Activated CD8-positive, alpha-beta T cell treated with anti-CD3 and anti-CD28 coated beads, Interleukin-2, amount 10 ng/mL, durations not matched to agents 7 days and 5 days (primary cell): ENCODE measurements at regions not wholly inside any gene's neighbourhood (a gene's known extent, or its start where the extent isn't known, plus 50 kb on each side); places are given as distances from the start of the nearest gene placed in this dataset.

ENCODE experiments used
- ATAC-seq: fragments of 150-1000 bp; cut with Tn5 transposase; one replicate; pipeline ENCODE4 v1.10.0; 2021; ENCODE audit warnings: moderate library complexity
- CTCF ChIA-PET: fragments of 350-600 bp; sonication (Branson Sonifier 250); formaldehyde crosslinking; loops from one replicate; lab custom pipeline; 2021; ENCODE audit warnings: antibody characterized with exemption; lab: Charles Lee
- POLR2A ChIA-PET: fragments of 350-600 bp; sonication (Branson Sonifier 250); formaldehyde crosslinking; loops from one replicate; lab custom pipeline; 2021; ENCODE audit warnings: antibody characterized with exemption; lab: Charles Lee
- DNase-seq: peaks from one replicate; pipeline ENCODE4 v3.0.0-alpha.2; 2020
- H3K27ac Mint-ChIP-seq: one replicate; pipeline ENCODE4 v1.8.0; 2021; ENCODE audit warnings: mild to moderate bottlenecking, mixed read lengths
- H3K27me3 Mint-ChIP-seq: one replicate; pipeline ENCODE4 v1.8.0; 2021; ENCODE audit warnings: low read depth, mixed read lengths
- H3K36me3 Mint-ChIP-seq: one replicate; pipeline ENCODE4 v1.8.0; 2021; ENCODE audit warnings: low read depth, mixed read lengths
- H3K4me1 Mint-ChIP-seq: one replicate; pipeline ENCODE4 v1.8.0; 2021; ENCODE audit warnings: low read depth, mixed read lengths
- H3K4me3 Mint-ChIP-seq: one replicate; pipeline ENCODE4 v1.8.0; 2021; ENCODE audit warnings: mild to moderate bottlenecking, mixed read lengths
- H3K9me3 Mint-ChIP-seq: one replicate; pipeline ENCODE4 v1.8.0; 2022; ENCODE audit warnings: mixed read lengths; ENCODE audit not compliant: insufficient read depth

DNA sequence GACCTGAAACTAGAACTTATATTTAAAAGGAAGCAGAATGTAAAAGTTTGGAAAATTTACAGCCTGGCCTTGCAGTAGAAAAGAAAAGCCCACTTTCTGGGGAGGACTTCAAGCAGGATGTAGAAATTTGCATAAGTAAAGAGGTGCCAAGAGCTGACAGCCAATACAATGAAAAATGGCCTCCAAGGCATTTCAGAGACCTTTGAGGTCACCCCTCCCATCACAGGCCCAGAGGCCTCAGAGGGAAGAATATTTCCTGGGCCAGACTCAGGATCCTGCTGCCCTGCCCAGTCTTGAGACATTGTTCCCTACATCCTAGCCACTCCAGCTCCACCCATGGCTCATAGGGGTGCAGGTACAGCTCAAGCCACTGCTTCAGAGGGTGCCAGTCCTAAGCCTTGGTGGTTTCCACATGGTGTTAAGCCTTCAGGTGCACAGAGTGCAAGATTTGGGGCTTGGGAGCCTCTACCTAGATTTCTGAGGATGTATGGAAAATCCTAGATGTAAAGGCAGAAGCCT is 518.9 kb upstream of the INTU start:
- no peak for ATAC-seq
- no peaks in the 10 kb centered on the region for H3K4me1 Mint-ChIP-seq

DNA sequence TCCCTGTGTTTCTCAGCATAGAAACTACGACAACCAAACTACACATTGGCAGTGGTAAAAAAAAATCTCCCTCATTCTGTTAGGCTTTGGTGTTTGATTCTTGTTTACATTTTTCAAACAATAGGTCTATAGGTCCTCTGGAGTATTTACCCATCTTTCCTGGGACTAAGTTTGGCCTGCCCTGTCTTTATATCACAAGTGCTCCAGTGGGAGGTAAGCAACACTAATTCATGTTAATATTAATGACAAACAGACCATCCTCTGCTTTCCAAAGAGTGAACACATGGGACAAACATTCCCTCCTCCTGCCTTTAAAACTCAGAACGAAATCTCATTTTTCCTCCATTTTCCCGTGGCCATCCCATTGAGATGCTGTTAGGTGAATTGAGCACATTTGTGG is 514.1 kb upstream of the INTU start:
- no peaks in the 10 kb centered on the region for H3K4me1 Mint-ChIP-seq
- CTCF ChIA-PET = no interaction called here
- POLR2A ChIA-PET = no interaction called here

More for the DNA sequence above, 518.9 kb upstream of the INTU start:
- no peak for DNase-seq
- Mint-ChIP-seq H3K36me3 (no peaks in the 10 kb centered on the region), H3K4me3 (no peak overlapping the region), H3K27ac (no peak overlapping the region), H3K27me3 (no peaks in the 10 kb centered on the region), H3K9me3 (no peaks in the 10 kb centered on the region)
- ChIA-PET CTCF (no interaction called here), POLR2A (no interaction called here)

DNA sequence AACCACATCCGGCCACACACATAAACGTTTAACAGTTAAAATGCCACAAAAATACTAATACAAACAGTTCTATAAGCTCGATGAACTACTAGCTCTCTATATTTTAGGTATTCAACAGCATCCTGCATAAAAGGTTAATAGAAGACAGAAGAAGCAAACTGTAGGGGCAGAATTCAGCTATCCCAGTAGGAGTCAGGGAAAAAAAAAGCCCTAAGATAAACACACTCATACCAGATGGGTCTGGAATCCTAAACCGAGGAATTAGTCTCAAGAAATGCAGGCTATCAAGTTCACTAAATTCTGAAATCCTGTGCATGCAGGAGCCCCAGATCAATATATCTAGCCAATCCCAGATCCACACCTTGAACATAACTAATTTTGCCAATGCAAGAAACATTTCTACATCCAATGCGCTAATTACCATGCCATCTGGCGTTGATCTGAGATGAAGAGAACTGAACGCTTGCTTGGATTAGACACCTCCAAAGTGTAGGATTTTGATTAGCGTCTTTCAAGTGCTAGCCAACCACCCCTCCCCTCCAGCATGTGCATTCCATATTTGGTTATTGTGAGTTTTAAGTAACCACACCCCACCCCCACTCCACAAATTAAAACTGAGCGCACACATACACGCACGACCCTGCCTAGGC is 512.2 kb upstream of the INTU start:
- H3K27me3 Mint-ChIP-seq = no peaks in the 10 kb centered on the region
- CTCF ChIA-PET = no interaction called here
- H3K27ac Mint-ChIP-seq = no peak overlapping the region
- DNase-seq (no peak), ATAC-seq (no peak)
- no peak overlapping the region for H3K4me3 Mint-ChIP-seq
- POLR2A ChIA-PET = no interaction called here
- no peaks in the 10 kb centered on the region for H3K4me1 Mint-ChIP-seq
- H3K36me3 Mint-ChIP-seq = no peaks in the 10 kb centered on the region
- H3K9me3 Mint-ChIP-seq = peaks cover 11% of the 10 kb centered on the region

More for the DNA sequence above, 514.1 kb upstream of the INTU start:
- Mint-ChIP-seq H3K4me3 (no peak overlapping the region), H3K9me3 (peaks cover 8% of the 10 kb centered on the region), H3K27me3 (no peaks in the 10 kb centered on the region), H3K36me3 (no peaks in the 10 kb centered on the region), H3K27ac (no peak overlapping the region)
- no peak for ATAC-seq
- no peak for DNase-seq

- DNase-seq (no peak), ATAC-seq (no peak)
- no peaks in the 10 kb centered on the region for H3K36me3 Mint-ChIP-seq
- ChIA-PET POLR2A (no interaction called here), CTCF (no interaction called here)
- no peak overlapping the region for H3K27ac Mint-ChIP-seq
- no peak overlapping the region for H3K4me3 Mint-ChIP-seq
- H3K9me3 Mint-ChIP-seq = peaks cover 15% of the 10 kb centered on the region
- H3K27me3 Mint-ChIP-seq = no peaks in the 10 kb centered on the region
- no peaks in the 10 kb centered on the region for H3K4me1 Mint-ChIP-seq
These were observed 507.8 kb upstream of the INTU start for GRCh38 chr4:127124919-127125318.

GRCh38 chr4:127126718-127127117 is 506.0 kb upstream of the INTU start:
- ChIA-PET CTCF (no interaction called here), POLR2A (no interaction called here)
- Mint-ChIP-seq H3K4me3 (no peak overlapping the region), H3K9me3 (peaks cover 11% of the 10 kb centered on the region), H3K4me1 (no peaks in the 10 kb centered on the region), H3K27me3 (no peaks in the 10 kb centered on the region), H3K36me3 (no peaks in the 10 kb centered on the region), H3K27ac (no peak overlapping the region)
- no peak for ATAC-seq
- DNase-seq = no peak

- H3K4me3 Mint-ChIP-seq = no peak overlapping the region
- H3K27me3 Mint-ChIP-seq = no peaks in the 10 kb centered on the region
- ChIA-PET CTCF (no interaction called here), POLR2A (no interaction called here)
- ATAC-seq (no peak), DNase-seq (no peak)
- H3K27ac Mint-ChIP-seq = no peak overlapping the region
- H3K4me1 Mint-ChIP-seq = no peaks in the 10 kb centered on the region
- no peaks in the 10 kb centered on the region for H3K36me3 Mint-ChIP-seq
- peaks cover 4% of the 10 kb centered on the region for H3K9me3 Mint-ChIP-seq
These were observed 501.2 kb upstream of the INTU start for GRCh38 chr4:127131527-127131926.

DNA sequence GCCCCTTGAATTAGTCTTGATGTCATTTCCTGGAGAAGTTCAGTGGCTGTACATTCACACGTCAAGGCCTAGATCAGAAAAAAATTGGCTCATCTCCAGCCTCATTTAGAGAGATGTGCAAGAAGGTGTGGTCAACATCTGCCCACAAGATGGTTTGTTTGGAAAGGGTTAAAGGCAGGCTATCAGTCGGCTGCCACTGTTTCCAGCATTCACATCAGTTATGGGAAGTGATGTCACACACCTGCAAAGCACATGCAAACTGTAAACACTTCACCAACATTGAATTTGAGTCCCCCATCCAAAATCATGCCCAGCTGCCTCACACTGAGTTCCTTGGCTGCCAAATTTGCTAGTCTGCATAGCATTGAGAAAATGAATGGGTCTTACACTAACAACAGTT is 498.3 kb upstream of the INTU start:
- Mint-ChIP-seq H3K4me1 (no peaks in the 10 kb centered on the region), H3K36me3 (no peaks in the 10 kb centered on the region), H3K9me3 (no peaks in the 10 kb centered on the region), H3K4me3 (no peak overlapping the region), H3K27me3 (no peaks in the 10 kb centered on the region), H3K27ac (no peak overlapping the region)
- CTCF ChIA-PET = no interaction called here
- DNase-seq (no peak), ATAC-seq (no peak)
- POLR2A ChIA-PET = no interaction called here

DNA sequence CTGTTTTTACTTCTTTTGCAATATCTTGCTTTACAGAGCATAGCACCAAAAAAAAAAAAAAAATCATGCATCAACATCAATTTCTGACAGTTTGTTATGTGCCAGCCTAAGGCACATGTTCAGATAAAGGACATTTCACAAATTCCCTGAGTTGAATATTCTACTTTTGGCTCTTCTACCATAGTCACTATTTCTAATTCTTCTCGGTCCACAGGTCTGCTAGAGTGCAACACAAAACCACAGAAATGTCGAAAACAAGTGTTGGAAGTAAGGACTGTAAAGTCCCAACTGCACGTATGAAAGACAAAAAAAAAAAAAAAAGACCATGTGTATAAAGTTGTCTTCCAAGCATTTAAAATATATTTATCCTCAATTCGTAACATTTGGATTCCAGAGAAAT is 494.2 kb upstream of the INTU start:
- no peaks in the 10 kb centered on the region for H3K36me3 Mint-ChIP-seq

DNA sequence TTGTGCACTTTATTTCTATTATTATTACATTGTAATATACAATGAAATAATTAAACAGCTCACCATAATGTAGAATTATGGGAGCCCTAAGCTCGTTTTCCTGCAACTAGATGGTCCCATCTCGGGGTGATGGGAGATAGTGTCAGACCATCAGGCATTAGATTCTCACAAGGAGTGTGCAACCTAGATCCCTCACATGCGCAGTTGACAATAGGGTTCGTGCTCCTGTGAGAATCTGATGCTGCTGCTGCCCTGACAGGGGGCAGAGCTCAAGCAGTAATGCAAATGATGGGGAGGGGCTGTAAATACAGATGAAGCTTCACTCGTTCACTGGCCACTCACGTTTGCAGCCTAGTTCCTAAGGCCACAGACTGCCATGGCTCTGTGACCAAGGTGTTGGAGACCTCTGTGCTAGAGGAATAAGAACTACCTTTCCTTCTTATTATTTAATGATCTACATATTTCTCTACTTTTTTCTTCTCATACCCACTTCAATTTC is 492.9 kb upstream of the INTU start:
- ATAC-seq = no peak
- no peak overlapping the region for H3K4me3 Mint-ChIP-seq
- H3K27ac Mint-ChIP-seq = no peak overlapping the region
- no peaks in the 10 kb centered on the region for H3K4me1 Mint-ChIP-seq
- H3K36me3 Mint-ChIP-seq = no peaks in the 10 kb centered on the region
- ChIA-PET POLR2A (no interaction called here), CTCF (no interaction called here)
- H3K9me3 Mint-ChIP-seq = no peaks in the 10 kb centered on the region
- DNase-seq = no peak
- no peaks in the 10 kb centered on the region for H3K27me3 Mint-ChIP-seq

More for the DNA sequence above, 494.2 kb upstream of the INTU start:
- ChIA-PET CTCF (no interaction called here), POLR2A (no interaction called here)
- no peaks in the 10 kb centered on the region for H3K9me3 Mint-ChIP-seq
- ATAC-seq (no peak), DNase-seq (no peak)
- H3K27me3 Mint-ChIP-seq = no peaks in the 10 kb centered on the region
- H3K4me3 Mint-ChIP-seq = no peak overlapping the region
- no peaks in the 10 kb centered on the region for H3K4me1 Mint-ChIP-seq
- H3K27ac Mint-ChIP-seq = no peak overlapping the region

DNA sequence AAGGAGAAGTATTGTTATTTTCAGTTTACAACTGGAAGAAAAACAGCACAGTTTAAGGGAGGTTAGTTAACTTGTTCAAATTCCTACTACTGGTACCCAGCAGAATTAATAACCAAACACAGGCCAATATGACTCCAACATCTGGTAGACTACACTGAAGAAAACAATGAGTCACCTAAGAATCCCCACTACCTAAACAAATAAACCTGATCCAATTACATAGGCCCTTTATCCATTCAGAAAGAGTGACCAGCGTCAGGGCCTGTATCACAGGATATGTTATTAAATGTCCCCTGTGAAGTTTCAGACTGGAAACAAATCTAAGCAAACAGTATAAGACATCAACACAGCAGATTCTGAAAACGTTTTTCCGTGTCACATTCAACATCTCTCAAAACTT is 492.5 kb upstream of the INTU start:
- Mint-ChIP-seq H3K9me3 (no peaks in the 10 kb centered on the region), H3K27ac (no peak overlapping the region), H3K4me1 (no peaks in the 10 kb centered on the region), H3K36me3 (no peaks in the 10 kb centered on the region), H3K27me3 (no peaks in the 10 kb centered on the region), H3K4me3 (no peak overlapping the region)
- ChIA-PET CTCF (no interaction called here), POLR2A (no interaction called here)
- ATAC-seq = no peak
- DNase-seq = no peak

DNA sequence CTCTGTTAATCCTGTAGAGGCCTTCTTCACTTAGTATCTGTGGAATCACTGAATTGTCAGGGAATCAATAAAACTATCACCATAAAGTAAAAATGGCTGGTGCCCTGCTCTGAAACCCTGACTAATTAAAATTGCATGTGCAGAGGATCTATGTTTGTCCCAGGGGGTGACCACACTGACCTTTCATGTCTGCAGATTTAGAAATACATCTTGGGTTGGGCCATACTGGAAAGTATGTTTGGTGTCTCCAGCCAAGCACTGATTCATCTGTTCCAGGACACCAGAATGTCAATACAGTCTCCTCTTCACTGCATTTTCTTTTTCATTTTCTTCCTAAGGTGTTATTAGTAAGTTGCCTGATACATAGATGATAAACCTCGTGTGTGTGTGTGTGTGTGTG is 490.9 kb upstream of the INTU start:
- Mint-ChIP-seq H3K4me3 (no peak overlapping the region), H3K4me1 (no peaks in the 10 kb centered on the region), H3K27me3 (no peaks in the 10 kb centered on the region), H3K27ac (no peak overlapping the region), H3K36me3 (no peaks in the 10 kb centered on the region), H3K9me3 (no peaks in the 10 kb centered on the region)
- ChIA-PET CTCF (no interaction called here), POLR2A (no interaction called here)
- ATAC-seq = no peak
- no peak for DNase-seq

GRCh38 chr4:127143460-127144195 is 489.1 kb upstream of the INTU start:
- ChIA-PET CTCF (no interaction called here), POLR2A (no interaction called here)
- Mint-ChIP-seq H3K36me3 (no peaks in the 10 kb centered on the region), H3K4me1 (no peaks in the 10 kb centered on the region), H3K27ac (no peak overlapping the region), H3K9me3 (no peaks in the 10 kb centered on the region), H3K4me3 (no peak overlapping the region), H3K27me3 (no peaks in the 10 kb centered on the region)
- ATAC-seq (no peak), DNase-seq (no peak)
